NCI-H345 treated with DMSO at 0.1 percent for 48 hours (cell line): ENCODE measurements at regions not wholly inside any gene's neighbourhood (a gene's known extent, or its start where the extent isn't known, plus 50 kb on each side); places are given as distances from the start of the nearest gene placed in this dataset.
"Not testable (repeated sequence)": the region's sequence is repeated elsewhere in the genome, so short reads cannot be mapped to it uniquely, and the experiment has no call there.

Source experiments
- DNase-seq: peaks from one replicate; lab custom pipeline; 2025; ENCODE audit not compliant: unreplicated experiment; lab: John Stamatoyannopoulos, UW

DNA sequence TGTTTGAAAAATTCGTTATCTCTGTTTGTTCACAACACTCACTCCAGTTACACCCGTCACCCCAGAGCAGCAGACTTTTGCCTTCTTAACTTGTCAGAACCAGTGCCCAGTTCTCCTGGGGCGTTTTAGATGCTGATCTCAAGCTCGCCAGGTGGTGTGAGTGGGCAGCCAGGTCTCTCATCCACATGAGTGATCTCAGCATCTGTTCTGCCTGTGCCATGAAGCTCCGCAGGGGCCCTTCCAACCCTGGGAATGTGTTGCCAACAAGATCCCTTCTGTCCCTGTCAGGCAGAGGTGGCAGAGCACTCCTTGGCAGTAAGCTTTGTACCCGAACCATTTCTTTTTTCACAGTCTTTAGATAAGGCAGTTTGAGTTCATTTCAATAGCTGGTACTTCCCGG is 896.5 kb downstream of the UQCRFS1 start:
- peak; percentile 57 for DNase-seq

DNA sequence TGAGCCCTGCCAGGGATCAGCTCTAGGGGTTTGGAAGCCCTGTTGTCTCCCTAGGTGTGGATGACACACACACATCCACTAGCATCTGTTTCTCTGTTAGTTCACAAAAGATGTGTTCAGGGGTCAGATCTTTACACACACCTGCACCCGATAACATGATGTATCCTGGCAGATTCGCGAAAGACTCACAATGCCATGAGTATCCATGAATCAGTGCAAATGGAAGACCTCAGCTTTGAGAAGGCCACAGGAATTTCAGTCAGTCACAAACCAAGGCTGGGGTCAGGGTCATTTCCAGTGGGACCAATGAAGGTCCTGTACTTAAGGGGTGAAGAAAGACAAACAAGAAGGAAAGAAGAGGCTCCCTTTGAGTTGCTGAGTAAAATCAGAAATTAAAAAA is 898.2 kb downstream of the UQCRFS1 start:
- DNase-seq, result no peak

DNA sequence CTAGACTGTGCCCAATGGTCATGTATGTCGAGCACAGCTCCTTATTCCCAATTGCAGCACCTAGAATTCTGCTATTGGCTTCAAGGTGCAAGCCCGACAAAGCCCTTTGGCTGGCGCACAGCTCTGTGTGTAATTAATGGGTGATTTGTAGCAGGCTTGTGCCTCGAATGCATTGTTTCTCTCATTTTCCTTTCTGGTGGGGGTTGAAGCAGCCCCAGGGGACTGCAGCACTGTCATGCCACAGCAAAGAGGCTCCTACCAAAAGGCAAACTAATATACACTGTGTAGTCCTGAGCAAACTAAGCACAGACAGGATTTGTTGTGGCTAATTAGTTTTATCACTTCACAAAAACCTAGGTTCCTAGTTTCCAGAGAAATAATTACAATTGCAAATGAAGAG is 898.7 kb downstream of the UQCRFS1 start:
- no peak for DNase-seq

DNA sequence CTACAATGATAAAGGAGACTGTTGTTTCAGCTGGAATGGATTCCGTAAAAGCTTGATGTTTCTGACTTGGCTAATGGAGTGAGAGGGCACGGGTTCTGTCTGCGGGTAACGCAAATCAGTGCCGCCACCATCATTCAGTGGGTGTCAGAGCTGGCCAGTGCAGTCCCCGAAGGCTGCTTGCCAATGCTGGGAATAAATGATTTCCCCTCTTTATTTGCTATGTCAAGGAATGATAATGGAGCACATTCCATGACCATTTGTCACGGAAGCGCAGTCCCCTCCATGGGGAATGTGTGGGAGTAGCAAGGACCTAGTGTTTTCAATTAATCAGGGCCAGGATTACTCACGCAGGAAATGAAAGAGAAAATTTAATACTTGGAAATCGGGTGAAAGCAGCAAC is 899.3 kb downstream of the UQCRFS1 start:
- DNase-seq, result no peak

DNA sequence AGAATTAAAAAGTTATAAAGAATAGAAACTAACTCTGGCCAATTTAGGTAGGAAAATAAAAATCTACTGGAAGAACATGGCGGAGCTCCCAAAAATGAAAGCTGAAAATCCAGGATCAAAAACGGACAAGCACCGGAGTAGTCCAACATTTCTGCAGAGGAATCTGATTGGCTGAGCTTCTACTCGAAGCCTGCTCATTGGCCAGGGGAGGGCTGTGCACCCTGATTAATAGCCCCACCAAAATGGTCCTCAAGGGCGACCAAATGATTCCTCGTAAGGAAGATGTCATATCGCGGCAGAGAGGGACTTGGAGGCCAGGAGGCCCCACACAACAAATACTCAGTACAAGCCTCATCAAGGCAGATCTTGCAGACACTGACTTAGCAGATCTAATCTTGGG is 900.7 kb downstream of the UQCRFS1 start:
- DNase-seq, result no peak

DNA sequence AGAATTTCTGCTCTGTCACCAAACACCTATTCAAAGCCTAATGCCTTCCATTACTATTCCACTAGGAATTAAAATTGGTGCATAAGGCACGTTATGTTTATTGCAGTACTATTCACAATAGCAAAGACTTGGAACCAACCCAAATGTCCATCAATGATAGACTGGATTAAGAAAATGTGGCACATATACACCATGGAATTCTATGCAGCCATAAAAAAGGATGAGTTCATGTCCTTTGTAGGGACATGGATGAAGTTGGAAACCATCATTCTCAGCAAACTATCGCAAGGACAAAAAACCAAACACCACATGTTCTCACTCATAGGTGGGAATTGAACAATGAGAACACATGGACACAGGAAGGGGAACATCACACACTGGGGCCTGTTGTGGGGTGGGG is 902.1 kb downstream of the UQCRFS1 start:
- not testable (repeated sequence) for DNase-seq

DNA sequence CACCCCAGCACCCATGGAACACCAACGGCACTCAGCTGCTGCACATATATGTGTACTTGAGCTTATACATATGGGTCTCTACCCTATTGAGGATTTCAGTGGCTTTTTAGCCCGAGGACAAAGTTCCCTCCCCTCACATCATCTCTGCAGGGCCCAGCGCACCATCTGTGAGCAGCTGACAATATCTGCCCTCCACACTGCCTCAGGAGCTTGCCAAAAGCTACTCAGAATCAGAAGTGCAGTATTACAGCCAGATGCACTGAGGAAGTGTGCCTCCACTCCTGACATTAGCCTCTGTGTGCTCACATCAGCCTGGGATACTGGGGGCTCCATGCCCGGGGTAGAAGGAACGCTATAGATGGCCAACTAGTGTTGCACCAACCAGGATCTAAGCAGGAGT is 903.9 kb downstream of the UQCRFS1 start:
- no peak for DNase-seq

DNA sequence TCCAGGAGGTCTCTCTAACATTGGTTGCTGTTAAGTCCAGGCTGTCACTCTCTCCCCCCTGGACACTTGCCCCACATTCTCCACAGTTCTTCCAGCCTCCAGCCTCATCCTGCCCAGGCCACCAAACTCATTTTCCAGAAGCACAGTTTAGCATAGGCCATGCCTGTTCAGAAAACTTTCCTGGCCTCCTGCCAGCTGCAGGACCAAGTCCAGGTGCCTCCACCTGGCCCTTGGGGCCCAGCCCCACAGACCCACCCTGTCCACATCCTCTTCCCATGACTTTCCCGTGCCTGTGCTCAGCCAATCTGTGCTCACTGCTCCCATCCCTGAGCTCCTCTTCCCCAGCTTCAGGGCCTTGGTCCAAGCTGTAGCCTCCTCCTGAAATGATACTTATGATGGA is 905.0 kb downstream of the UQCRFS1 start:
- no peak for DNase-seq

DNA sequence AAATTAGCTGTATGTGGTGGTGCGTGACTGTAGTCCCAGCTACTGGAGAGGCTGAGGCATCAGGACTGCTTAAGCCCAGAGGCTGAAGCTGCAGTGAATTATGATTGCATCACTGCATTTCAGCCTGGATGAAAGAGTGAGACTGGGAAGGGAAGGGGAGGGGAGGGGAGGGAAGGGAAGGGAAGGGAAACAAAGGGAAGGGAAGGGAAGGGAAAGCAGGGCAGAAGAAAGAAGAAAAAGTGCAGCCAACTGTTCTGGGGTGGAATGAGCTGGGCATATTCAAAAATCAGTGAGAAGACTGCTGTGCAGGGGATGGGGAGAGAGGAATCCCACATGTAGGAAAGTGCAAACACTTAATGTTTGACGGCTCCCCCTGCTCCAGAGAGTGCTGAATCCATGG is 905.5 kb downstream of the UQCRFS1 start:
- no peak for DNase-seq

DNA sequence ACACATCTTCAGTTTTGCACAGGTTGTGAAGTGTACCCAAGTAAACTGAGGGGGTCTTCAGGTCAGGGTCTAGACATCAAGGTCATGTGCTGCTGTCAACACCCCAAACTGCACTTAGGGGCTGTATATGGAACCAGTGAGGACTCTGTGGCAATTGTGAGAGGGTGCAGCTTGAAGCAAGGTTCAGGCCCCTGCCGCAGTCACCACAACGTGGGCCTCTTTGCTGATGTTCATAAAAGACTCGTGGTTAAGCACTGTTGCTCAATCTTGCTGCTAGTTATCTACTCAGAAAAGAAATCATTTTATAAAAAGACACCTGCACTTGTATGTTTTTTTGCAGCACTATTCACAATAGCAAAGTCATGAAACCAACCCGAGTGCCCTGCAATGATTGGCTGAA is 907.4 kb downstream of the UQCRFS1 start:
- DNase-seq, result no peak

DNA sequence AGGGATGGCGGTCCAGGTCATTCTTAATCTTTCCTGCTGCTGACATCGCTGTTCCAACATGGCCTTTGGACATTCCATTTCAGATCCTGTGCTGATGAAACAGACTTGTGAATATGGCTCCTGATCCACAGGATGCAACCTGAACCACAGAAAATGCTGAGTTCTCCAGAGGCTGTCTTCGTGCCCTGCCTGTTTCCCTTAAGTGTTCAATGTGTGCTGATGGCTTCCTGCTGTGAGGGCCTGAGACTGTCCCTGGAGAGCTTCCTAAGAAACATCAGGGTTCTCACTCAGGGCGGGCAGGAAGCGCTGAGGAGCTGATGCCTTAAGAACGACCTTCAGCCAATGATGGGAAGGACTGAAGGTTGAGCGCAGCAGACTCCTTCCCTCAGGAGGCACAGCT is 909.4 kb downstream of the UQCRFS1 start:
- no peak for DNase-seq

DNA sequence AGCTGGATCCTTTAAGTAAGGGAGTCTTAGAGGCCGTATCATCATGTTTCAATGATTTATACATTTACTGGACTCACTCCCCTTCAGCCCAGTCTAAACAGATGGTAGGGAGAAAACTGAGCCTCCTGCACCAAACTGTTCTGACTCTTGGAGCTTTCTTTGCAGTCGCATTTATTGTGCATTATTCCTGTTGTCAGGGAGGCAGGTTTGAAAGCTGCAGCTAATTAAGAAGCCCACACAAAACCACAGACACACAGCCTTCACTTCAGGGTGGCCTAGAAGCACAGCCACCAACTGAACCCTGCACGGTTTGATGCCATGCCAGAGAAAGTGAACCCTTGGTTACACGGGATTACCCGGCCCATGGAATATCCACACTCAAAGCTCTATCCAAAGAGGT is 911.0 kb downstream of the UQCRFS1 start:
- DNase-seq, result no peak

DNA sequence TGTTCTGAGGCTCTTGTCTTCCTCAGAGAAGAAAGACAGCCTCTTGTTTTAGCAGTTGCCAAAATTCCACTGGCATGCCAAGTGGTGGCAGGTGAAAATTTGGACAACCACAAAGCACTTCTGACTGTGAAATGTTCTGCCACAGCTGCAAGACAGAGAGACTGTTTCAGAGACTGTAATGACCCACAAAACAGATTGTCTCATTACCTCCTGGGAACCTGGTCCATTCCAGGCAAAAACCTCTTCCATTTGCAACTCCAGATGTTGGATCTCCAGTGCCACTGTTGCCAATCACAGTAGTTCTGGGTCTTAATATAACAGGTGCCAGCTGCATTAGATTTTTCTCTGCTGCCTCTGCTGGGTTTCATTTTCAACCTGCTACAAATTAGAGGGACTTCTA is 911.5 kb downstream of the UQCRFS1 start:
- DNase-seq, result no peak

DNA sequence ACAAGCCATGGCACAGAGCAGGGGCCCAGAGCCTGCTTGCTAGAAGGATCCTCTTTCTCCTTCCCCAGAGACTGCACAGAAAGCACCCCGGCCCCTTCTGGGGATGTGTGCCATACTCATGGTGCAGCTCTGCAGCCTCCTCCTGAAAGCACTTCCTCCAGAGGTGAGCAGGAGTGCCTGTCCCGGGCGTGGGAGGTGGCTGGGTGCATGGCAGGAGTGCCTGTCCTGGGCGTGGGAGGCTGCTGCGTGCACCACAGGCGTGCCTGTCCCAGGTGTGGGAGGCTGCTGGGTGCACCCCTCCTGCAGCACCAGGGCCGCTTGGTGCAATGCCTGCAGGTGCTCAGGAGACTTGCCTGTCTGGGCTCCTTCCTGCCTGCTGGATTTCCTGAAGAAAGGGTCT is 913.3 kb downstream of the UQCRFS1 start:
- DNase-seq, result no peak

DNA sequence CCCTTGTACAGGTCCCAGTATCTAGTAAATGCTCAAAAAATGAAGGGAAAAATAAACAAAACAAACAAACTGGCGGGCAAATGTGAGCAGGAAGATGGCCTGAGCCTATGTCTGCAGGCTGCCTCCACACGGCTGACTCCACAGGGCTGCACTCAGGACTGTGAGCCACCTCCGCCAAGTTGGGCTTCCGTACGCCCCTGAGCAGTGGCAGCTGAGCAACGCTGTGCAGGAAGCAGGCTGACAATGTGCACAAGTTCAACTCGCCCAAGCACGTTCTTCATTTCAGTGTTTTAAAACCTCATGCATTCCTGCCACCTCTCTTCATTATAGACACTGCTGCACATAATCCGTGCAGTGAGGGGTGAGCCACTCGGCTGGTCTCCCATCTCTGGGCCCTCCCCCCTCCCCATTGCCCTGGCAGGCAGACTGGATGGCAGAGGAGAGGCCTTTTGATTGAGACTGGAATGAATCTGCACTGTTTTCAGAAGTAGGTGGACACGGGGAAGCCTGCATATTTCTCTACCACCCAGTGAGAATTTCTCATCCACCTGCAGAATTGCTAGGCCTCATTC is 915.3 kb downstream of the UQCRFS1 start:
- DNase-seq, result no peak

DNA sequence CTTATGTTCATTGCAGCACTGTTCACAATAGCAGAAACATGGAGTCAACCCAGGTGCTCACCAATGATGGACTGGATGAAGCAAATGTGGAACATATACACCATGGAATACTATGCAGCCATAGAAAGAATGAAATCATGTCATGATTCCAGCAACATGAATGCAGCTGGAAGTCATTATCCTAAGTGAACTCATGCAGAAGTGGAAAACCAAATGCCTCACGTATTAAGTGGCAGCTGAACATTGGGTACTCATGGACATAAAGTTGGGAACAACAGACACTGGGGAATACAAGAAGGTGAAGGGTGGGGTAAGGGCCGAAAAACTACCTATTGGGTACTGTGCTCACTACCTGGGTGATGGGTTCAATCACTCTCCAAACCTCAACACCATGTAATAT is 915.9 kb downstream of the UQCRFS1 start:
- no peak for DNase-seq

DNA sequence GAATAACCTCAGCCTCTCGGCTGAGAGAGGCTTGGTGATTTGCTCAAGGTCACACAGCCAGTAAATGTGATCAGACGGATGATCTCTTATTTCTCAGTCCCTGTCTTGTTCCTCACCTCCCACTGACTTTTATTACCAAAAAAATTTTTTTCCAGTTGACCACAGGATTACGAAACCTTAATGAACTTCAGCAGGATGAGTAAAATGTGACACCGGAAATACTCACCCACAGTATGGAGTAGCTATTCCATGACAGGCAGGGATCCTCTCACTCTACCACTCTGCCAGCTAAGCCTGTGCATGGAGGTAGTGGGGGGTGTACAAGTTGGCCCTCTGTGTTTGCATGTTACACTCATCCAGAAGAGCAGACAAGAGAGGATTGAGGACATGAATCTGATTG is 916.4 kb downstream of the UQCRFS1 start:
- DNase-seq, result no peak

DNA sequence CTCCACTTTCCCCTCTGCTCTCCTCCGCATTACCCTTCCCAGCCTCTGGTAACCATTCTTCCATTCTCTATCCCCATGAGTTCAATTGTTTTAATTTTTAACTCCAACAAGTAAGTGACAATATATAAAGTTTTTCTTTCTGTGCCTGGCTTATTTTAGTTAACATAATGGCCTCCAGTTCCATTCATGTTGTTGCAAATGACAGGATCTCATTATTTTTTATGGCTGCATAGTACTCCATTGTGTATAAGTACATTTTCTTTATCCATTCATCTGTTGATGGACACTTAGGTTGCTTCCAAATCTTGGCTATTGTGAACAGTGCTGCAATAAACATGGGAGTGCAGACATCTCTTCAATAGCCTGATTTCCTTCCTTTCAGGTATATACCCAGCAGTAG is 918.0 kb downstream of the UQCRFS1 start:
- DNase-seq, result not testable (repeated sequence)

DNA sequence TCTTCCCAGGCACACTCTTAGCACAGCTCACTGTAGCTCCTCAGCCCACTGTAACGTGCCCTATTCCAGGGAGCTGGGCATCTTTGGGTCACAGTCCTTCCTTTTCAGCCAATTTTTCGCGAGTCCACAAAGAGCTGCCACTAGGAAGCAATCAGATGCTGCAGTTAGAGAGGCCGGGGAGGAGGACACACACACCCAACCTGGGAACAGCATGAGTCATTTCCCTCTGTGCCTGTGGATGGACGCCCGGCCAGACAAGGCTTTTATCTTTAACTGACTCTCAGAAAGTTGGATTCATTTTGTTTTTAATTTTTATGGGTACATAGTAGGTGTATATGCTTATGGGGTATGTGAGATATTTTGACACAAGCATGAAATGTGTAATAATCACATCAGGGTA is 918.6 kb downstream of the UQCRFS1 start:
- DNase-seq, result no peak

DNA sequence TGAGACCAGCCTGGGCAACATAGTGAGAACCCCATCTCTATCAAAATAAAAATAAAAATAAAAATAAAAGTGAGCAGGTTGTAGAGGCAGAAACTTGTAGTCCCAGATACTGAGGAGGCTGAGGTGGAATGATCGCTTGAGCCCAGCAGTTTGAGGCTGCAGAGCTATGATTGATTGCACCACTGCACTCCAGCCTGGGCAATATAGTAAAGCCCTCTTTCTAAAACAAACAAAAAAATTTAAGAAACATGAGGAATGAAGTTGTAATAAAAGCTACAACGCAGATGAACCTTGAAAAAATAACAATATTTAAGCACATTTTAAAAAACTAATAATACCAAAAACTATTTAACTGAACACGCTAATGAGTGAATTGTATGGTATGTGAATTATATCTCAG is 919.3 kb downstream of the UQCRFS1 start:
- no peak for DNase-seq

DNA sequence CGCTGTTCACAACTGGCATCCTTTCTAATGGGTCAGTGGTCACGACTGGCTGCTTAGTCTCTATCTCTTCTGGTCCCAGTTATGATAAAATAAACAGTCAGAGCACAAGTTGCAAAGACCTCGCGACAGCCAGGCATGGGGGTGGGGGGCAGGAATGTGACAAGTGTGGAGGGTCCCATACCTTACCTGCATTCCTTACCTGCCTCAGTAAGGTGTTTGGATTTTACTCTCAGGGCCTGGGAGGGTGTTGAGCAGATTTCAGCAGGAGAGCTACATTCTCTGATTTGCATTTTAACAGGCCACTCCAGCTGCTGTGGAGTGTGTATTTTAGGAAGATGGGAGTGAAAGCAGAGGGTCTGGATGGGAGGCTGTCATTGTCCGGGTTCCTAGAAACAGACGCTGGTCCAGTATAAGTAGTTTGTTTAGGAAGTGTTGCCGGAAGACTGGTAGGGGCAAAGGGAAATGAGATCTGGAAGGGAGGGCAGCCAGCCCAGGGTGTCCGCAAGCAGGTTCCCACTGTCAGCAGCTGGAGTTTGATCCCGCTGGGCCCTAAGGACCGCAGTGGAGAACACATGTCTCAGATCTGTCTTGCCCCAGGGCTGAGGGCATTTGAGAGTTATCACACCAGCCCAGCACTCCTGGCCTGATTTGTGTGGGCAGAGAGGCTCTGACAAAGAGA is 920.0 kb downstream of the UQCRFS1 start:
- peak; percentile 99 for DNase-seq

DNA sequence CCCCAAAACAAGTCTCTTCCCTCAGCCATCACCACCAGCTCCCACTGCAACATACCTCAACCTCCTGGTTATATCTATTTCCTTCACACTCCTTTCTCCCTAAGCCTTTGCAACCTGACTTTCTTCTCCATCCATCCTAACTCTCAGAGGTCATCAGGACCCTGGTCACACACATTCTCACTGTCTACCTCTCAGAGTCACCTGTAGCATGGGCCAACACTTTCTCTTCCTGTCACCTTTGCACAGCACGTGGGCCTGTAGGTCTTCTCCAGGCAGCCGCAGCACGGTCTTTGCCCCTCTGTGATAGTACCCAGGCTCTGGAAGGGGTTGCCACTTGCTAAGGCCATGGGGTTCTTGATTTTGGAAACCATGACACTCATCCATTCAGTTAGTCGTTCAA is 921.1 kb downstream of the UQCRFS1 start:
- no peak for DNase-seq

DNA sequence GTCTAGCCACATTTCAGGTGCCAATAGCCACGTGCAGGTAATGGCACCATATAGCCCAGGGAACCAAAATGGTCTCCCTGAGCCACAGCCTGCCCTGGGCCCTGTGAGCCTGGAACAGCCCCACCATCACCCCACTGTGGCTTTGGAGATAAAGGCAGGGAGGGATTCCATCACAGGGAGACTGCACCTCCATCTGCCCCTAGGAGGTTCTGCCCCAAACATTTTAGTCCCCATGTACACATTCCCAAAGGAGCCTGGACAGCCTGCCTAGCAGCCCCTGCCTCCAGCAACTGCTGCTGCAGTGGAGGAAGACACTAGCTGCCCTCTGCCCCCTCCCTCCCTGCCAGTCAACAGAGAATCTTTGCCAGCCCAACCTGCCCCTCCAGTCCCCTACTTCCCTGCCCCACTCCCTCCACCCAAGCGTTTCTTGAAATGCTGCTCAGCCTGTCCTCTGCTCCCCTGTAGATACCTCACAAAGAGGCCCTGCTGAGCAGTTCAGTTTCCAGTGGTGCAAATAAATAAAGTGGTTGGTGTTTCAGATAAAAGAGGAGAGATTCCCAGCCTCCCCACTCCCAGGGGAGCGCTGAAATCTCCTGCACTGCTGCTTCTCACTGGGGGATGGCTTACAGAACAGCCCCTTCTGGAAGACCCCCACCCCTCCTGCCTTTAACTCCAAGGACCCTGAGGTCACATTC is 921.8 kb downstream of the UQCRFS1 start:
- peak; percentile 98 for DNase-seq
